GM18858 (cell line): ENCODE measurements at regions not wholly inside any gene's neighbourhood (a gene's known extent, or its start where the extent isn't known, plus 50 kb on each side); places are given as distances from the start of the nearest gene placed in this dataset.

Source experiments
- ATAC-seq: cut with Tn5 transposase; IDR thresholded peaks from one replicate; pipeline ENCODE4 v1.9.1; 2021; ENCODE audit not compliant: unreplicated experiment

DNA sequence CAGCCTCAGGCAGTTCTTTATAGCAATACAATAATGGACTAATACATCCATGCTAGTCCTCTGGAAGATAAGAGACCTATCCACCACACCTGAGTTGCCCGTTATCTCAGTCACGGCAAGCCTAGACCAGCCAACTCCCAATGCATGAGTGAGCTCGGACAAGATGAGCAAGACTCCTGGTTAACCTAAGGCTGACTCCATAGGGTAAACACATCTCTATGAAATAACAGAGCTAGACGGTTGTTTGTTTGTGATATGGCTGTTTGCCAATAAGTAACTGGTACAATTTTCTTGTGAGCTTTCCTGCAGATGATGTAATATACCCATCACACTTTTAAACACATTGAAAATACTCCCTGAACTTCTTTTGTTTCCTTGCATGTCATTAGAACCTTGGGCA is 70.6 kb upstream of the PHACTR1 start:
- no peak for ATAC-seq

DNA sequence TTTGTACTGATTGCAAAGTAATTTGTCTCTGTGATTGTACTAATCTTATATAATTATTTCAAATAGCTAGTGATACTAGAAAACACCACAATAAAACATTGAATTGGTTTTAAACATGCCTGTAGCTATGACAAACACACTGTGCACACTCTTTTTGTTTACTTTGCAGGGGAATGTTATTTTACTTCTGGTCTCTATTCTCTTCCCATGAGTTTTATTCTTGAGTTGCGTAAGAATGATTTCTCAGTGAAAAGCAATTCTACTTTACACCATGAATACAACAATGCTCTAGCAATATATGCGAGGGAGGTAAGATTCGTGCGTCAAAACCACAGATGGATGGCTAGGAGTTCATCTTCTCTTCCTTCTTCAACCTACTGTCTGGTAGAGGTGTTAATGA is 68.4 kb upstream of the PHACTR1 start:
- ATAC-seq: no peak

DNA sequence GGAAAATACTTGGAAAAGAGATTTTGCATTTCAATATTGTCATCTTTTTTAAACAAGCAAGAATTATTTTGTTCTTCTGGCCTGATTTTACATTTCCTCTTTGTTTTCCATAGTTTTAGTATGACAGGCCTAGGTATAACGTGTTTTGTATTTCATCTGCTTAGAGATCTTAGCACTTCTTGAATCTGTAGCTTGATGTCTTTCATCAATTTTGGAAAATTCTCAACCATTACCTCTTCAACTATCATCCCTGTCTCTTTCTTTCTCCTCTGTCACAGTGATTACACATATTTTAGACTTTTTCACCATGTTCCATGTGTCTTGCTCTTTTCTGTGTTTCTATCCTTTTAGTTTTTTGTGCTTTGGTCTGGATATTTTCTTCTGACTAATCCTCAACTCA is 67.2 kb upstream of the PHACTR1 start:
- no peak for ATAC-seq

DNA sequence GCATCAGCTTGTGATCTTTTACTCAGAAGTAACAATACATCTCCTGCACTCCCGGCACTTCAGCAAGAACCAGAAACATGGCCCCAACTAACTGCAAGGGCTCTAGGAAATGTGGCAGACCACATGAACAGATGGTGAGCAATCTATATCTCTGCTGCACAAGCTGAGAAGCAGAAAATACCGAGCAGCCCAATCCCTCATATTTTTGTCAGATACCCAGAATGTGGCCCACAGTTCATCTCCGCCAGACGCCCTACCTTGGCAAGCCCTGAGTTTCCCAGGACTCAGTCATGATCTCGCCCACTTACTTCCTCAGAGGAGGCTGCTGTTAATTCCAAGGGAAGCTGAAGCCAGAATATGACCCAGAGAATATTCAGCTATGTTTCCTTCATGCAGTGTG is 63.1 kb upstream of the PHACTR1 start:
- no peak for ATAC-seq

- no peak for ATAC-seq
These were observed 62.5 kb upstream of the PHACTR1 start for GRCh38 chr6:12654107-12654506.

DNA sequence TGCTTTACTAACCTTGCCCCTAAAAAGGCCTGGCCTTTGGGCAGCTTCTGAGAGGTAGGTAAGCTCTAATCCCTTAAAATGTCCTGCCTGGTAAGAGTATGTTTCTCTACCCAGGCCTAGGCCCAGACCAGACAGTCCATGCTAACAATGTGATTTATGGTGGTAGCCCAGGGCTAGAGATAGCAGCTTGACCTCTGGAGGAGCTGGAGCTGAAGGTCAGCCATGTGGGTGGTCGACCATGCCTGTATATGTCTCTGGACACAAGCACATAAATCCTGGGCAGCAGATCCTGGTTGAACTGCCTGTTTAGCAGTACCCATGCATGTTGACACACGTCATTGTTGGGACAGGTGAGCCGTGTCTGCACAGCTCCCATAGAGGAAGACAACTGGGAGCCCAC is 62.1 kb upstream of the PHACTR1 start:
- ATAC-seq: no peak

DNA sequence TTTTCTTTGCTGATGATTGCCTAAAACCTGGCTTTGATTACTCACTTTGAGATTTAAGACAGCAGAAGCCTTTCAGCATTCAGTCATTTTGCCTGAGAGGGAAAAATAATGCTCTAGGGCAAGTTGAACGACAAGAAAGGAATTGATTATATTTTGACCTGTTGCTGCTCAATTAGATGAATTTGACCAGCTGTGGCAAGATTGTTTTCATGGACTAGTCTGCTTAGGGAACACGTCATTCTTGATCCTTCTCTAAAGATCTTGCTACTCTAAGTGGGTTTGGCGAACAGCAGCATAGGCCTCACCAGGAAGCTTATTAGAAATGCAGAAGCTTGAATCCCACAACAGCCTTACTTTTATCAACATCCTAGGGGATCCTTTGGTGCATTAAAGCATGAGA is 59.7 kb upstream of the PHACTR1 start:
- no peak for ATAC-seq

DNA sequence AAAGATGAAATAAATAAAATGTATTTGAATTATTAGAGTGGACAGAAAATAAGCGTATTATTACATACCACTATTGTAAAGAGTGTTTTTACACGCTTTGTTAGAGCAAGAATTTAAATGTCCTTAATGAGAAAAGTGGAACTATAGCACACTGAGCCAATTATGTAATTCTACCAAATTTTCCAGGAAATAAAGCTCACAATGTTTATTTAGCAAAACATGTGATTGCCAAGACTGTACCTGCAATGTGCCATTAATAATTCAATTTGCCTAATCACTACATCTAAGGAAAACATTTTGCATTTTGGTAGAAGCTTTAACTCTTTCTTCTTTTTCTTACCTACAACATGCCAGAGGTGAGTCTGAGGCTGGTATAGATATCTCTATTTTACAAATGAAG is 58.7 kb upstream of the PHACTR1 start:
- ATAC-seq: no peak

- no peak for ATAC-seq
These were observed 55.0 kb upstream of the PHACTR1 start for GRCh38 chr6:12661432-12662089.
